IPS-18c (cell line): ENCODE measurements at regions not wholly inside any gene's neighbourhood (a gene's known extent, or its start where the extent isn't known, plus 50 kb on each side); places are given as distances from the start of the nearest gene placed in this dataset.
"Not testable (repeated sequence)": the region's sequence is repeated elsewhere in the genome, so short reads cannot be mapped to it uniquely, and the experiment has no call there.

Experiments
- H3K4me3 ChIP-seq: 2 replicates; pipeline ENCODE4 v1.7.0; 2013; ENCODE audit warnings: low read depth, mild to moderate bottlenecking, low read length, moderate library complexity; ENCODE audit not compliant: insufficient read depth
- H3K9me3 ChIP-seq: one replicate; pipeline ENCODE4 v1.6.1; 2013; ENCODE audit warnings: mild to moderate bottlenecking, low read length, moderate library complexity; ENCODE audit not compliant: control insufficient read depth, insufficient read depth

DNA sequence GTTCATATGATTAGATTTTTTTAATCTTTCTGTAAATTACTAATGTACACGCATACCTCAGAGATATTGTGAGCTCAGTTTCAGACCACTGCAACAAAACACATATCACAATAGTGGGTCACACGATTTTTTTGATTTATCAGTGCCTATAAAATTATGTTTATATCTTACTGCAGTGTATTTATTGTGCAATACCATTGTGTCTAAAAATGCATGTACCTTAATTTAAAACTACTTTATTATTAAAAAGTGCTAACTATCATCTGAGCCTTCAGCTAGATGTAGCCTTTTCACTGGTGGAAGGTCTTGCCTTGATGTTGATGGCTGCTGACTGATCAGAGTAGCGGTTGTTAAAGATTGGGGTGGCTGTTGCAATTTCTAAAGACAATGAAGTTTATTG is 918.8 kb upstream of the CHORDC1 start:
- peaks cover 2% of the 10 kb centered on the region for H3K9me3 ChIP-seq

GRCh38 chr11:91136631-91137030 is 913.8 kb upstream of the CHORDC1 start:
- H3K9me3 ChIP-seq: no peaks in the 10 kb centered on the region
- H3K4me3 ChIP-seq: no peak overlapping the region

More for the DNA sequence above, 918.8 kb upstream of the CHORDC1 start:
- no peak overlapping the region for H3K4me3 ChIP-seq

DNA sequence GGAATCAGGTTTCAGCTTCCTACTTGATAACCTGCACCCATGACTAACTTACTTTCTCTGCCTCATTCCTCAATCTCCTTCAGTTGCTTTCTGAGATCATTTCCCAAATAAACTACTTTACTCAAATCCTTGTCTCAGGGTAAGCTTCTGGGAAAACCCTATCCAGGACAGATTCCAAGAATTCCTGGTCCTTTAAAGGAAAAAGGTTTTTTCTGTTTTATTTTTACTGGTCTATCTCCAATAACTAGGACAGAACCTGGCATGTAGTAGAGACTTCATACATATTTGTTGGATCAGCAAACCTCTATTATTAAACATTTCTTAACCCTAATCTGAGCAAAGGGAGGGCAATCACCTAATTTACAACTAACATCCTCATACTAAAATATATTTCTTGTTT is 910.5 kb upstream of the CHORDC1 start:
- Histone ChIP-seq H3K4me3 (no peak overlapping the region), H3K9me3 (no peaks in the 10 kb centered on the region)

DNA sequence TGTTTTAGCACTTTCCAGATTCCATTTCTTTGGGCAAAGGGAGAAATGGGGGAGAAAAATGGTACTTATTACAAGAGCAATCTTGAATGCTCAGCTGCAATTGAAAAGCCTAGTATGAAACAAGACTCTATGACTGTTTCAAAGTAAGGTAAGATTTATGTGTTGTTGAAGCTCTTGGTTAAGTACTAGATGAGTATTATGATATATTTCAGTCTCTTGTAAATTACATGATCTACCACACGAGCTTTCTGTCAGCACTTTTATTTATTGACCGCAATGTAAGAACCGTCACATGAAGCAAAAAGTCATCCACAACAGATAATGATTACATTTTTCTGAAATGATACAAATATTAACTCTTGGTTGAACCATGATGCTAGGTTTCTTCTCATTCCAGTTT is 906.7 kb upstream of the CHORDC1 start:
- Histone ChIP-seq H3K9me3 (no peaks in the 10 kb centered on the region), H3K4me3 (no peak overlapping the region)

DNA sequence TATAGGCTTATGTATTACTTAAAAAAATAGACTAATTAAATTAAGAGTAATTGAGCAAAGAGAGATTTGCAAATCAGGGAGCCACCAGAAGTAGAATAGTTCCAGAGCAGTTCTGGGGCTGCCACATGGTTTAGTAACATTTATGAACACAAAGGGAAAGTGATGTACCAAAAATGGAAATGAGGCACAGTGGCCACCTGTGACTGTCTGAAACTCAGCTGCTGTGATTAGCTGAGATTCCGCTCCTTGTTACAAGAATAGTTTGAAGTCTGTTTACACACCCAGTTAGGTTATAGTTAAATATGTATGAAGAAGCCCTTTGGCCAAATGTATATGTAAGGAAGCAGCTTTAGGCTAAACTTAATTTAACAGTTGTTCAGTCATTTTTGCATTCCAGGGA is 901.5 kb upstream of the CHORDC1 start:
- no peaks in the 10 kb centered on the region for H3K9me3 ChIP-seq
- no peak overlapping the region for H3K4me3 ChIP-seq

GRCh38 chr11:91115116-91115515 is 892.3 kb upstream of the CHORDC1 start:
- no peak overlapping the region for H3K4me3 ChIP-seq
- no peaks in the 10 kb centered on the region for H3K9me3 ChIP-seq

DNA sequence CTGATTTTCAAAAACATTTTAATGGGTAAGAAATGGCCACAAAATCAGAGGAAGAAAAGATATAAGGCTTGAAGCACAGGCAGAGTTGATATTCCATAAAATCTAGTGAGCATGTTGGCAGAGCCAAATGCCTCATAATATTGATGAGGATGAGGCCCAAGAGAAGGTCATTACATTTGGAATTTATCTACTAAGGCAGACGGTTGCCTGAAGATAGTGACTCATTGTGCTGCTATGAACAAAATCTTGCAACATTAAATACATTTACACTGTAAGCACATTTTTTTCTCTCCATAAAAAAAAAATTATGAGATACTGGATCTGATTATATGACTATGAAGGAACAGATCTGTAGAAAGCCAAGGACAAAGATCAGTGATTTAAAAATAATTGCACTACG is 881.4 kb upstream of the CHORDC1 start:
- H3K9me3 ChIP-seq: no peaks in the 10 kb centered on the region
- no peak overlapping the region for H3K4me3 ChIP-seq

GRCh38 chr11:91100427-91100826 is 877.6 kb upstream of the CHORDC1 start:
- Histone ChIP-seq H3K9me3 (no peaks in the 10 kb centered on the region), H3K4me3 (no peak overlapping the region)

DNA sequence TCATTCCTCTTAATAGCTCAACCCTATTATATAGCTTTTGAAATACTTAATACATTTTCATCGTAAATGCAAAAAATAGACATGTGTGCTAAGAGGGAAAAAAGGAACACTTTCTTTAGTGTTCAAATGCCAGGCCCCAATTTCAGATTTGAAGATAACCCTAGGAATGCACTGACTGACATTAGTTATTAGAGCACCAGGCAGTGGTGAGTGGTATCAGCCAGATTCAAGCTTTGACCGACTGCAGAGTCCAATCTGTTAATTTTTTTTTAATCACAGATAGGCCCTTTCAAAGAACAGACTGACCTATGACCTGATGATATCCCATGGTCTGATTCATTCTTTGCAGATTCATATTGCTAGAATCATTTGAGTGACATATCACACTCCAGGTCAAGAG is 874.2 kb upstream of the CHORDC1 start:
- no peak overlapping the region for H3K4me3 ChIP-seq
- no peaks in the 10 kb centered on the region for H3K9me3 ChIP-seq

DNA sequence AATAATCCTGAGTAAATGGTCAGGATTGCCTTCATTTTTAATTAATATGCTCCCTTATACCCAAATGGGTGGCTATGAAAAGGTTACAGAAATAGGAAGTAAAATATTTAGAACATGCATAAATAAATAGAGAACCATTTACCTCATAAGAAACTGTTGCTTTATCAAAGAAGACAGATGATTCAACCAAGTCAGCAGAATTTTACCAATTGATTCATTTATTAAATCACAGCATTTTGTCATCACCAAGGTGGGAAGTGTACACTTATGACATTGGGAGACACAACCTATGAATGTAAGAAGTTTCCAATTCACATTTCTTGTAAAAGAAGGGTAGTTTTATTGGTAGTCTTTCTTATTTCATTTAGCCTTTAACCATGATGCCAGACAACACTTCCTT is 870.3 kb upstream of the CHORDC1 start:
- no peaks in the 10 kb centered on the region for H3K9me3 ChIP-seq

GRCh38 chr11:91091563-91091962 is 868.7 kb upstream of the CHORDC1 start:
- H3K9me3 ChIP-seq: no peaks in the 10 kb centered on the region
- no peak overlapping the region for H3K4me3 ChIP-seq

More for the DNA sequence above, 870.3 kb upstream of the CHORDC1 start:
- H3K4me3 ChIP-seq: no peak overlapping the region

- H3K4me3 ChIP-seq: no peak overlapping the region
- no peaks in the 10 kb centered on the region for H3K9me3 ChIP-seq
Measured at GRCh38 chr11:91086028-91086427, 863.2 kb upstream of the CHORDC1 start.

DNA sequence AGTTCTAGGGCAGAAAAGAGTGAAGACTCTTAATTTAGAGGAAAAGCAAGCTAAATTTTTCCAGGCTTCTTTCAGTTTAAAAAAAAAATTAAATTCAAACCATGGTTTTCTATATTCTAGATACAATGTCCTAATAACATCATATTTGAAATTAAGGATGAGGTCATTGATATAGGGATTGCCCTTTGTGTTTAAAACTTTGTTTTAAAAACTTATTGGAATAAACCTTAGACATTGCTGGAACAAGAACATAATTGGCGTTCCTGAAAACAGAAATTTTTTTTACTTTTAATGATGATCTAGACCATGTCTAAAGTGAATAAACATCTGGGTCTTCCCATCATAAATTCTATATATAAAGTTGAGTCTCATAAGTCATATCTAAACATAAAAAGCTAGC is 859.4 kb upstream of the CHORDC1 start:
- Histone ChIP-seq H3K4me3 (no peak overlapping the region), H3K9me3 (no peaks in the 10 kb centered on the region)

DNA sequence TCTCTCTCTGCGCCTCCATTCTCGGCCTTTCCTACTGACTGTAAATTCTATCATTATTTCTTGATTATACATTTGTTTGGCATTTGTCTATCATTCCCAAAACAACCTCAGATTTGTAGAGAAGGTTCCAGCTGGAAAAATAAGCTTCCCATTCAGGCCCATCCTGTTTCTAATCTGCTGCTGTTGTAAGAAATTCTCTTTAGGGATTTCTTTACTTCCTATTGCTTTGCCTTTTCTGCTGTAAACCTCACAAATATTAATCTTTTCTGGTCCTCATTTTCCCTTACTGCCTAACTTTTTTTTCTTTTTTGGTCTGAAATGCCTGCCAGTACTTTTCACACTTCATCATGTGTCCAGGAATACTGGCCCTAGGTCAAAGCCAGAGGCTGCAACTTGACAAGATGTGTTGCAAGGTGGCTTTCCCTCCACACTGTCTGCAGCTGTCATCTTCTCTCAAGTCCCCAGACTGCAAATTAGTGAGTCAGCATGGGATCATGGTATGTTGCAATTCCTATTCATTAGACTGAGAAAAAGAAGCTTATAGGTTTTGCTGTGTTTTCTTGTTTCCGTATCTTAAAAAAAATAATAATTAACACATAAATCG is 858.7 kb upstream of the CHORDC1 start:
- H3K9me3 ChIP-seq: no peaks in the 10 kb centered on the region
- H3K4me3 ChIP-seq: no peak overlapping the region

- Histone ChIP-seq H3K9me3 (no peaks in the 10 kb centered on the region), H3K4me3 (no peak overlapping the region)
Measured at GRCh38 chr11:91078221-91078620, 855.4 kb upstream of the CHORDC1 start.

DNA sequence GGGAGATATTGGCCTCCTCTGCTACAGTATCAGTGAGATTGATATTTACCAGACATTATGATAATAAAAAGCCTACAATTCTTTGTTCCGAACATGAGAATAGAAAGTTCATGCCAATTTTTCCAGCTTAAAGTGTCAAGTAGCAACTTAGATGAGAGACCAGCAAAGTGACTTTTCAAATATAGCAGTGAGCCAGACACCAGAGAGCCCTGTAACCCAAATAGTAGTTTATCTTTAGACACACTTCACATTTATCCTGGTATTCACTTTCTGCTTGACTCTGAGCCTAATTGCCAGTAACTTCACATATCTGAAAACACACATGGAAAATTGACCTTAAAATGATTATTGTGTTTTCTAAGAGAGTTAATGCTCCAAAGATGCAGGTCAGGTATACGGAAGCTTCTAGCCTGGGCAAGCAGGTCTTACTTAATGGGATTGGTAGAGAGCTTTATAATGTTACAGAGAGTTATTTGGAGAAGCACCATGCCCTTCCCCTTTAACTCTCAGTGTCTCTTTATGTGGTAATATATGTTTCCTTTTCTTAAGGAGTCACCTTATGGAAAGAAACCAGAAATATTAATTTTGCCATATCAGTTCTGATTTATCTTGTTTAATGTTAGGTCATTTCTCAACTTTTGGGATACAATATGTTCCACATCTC is 852.3 kb upstream of the CHORDC1 start:
- Histone ChIP-seq H3K4me3 (no peak overlapping the region), H3K9me3 (no peaks in the 10 kb centered on the region)

DNA sequence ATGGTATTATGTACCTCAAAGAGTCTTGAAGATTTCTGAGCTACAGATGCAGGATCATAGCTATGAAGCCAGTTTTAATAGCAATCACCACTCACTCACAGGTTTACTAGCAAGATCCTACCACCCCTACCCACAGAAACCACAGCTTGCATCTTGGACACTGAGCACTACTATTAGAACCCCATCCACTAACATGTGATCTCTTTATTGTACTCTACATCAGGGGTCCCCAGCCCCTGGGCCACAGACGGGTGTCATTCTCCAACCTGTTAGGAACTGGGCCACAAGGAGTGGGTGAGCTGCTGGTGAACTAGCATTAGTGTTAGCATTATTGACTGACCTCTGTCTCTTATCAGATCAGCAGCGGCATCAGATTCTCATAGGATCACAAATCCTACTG is 844.8 kb upstream of the CHORDC1 start:
- no peak overlapping the region for H3K4me3 ChIP-seq
- H3K9me3 ChIP-seq: no peaks in the 10 kb centered on the region

GRCh38 chr11:91066456-91067047 is 843.7 kb upstream of the CHORDC1 start:
- Histone ChIP-seq H3K4me3 (no peak overlapping the region), H3K9me3 (no peaks in the 10 kb centered on the region)

DNA sequence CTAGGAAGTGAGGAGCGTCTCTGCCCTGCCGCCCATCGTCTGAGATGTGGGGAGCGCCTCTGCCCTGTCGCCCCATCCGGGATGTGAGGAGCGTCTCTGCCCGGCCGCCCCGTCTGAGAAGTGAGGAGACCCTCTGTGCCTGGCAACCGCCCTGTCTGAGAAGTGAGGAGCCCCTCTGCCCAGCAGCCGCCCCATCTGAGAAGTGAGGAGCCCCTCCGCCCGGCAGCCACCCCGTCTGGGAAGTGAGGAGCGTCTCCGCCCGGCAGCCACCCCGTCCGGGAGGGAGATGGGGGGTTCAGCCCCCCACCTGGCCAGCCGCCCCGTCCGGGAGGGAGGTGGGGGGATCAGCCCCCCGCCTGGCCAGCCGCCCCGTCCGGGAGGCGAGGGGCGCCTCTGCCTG is 840.5 kb upstream of the CHORDC1 start:
- H3K9me3 ChIP-seq, H3K4me3 ChIP-seq: not testable (repeated sequence)
